ENCODE measurements at regions not wholly inside any gene's neighbourhood (a gene's known extent, or its start where the extent isn't known, plus 50 kb on each side); places are given as distances from the start of the nearest gene placed in this dataset.
"Not testable (repeated sequence)": the region's sequence is repeated elsewhere in the genome, so short reads cannot be mapped to it uniquely, and the experiment has no call there.

DNA sequence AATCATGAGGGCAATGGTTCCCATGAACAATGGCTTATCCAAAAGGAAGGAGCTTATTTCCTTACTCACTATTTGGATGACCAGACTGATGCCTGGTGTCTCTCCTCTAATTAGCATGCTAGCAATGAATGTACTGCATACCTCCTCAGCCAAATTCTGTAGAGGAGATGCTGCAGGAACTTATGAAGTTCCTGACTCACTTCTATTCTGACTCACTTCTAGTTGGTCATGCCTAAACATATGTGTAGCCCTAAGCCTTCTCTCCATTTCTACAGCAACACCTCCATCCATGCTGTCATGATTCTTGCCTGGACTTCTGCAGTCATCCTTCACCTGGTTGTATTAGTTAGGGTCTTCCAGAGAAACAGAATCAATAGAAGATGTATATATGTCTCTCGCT lies 59.9 kb upstream of the MRPS9 start:
- no peak for DNase-seq

DNA sequence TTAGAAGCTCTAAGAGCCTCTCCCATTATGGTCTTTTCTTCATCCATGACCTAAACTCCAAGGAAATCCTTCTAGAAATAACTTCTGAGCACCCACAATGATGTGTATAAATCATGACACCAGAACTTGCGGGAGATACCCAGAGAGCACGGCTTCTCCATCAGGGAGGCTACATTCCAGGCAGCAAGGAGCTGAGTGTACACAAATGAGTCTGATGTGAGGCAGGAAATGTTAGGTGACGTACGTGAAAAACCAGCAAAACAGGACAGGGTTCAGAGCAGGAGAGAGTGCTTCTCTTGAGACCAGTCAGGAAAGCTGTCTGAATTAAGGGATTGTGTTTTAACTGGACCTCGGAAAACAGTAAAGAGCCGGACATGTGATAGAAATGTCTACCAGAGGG lies 58.1 kb upstream of the MRPS9 start:
- DNase-seq = not testable (repeated sequence)

DNA sequence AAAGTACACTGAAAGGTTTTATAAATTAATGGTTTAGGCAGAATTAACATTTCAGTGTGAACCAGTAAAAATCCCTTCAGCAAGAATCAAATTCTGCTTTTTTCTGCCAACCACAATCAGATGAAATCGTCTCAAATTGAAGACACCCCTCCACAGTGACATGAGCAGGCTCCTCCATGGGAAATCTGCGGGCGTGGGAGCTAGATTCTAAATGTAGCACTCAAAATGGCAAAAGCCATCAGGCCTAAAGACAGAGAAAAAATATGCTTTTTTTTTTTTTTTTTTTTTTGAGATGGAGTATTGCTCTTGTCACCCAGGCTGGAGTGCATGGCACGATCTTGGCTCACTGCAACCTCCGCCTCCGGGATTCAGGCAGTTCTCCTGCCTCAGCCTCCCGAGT lies 55.8 kb upstream of the MRPS9 start:
- no peak for DNase-seq
